ENCODE measurements at regions not wholly inside any gene's neighbourhood (a gene's known extent, or its start where the extent isn't known, plus 50 kb on each side); places are given as distances from the start of the nearest gene placed in this dataset.

GRCh38 chr10:45183174-45183573, 132.2 kb downstream of the OR13A1 start:
- no peak for TF ChIP-seq POLR2A (IDR thresholded peaks at IDR 0.05)
- TF ChIP-seq, protein P1, sequence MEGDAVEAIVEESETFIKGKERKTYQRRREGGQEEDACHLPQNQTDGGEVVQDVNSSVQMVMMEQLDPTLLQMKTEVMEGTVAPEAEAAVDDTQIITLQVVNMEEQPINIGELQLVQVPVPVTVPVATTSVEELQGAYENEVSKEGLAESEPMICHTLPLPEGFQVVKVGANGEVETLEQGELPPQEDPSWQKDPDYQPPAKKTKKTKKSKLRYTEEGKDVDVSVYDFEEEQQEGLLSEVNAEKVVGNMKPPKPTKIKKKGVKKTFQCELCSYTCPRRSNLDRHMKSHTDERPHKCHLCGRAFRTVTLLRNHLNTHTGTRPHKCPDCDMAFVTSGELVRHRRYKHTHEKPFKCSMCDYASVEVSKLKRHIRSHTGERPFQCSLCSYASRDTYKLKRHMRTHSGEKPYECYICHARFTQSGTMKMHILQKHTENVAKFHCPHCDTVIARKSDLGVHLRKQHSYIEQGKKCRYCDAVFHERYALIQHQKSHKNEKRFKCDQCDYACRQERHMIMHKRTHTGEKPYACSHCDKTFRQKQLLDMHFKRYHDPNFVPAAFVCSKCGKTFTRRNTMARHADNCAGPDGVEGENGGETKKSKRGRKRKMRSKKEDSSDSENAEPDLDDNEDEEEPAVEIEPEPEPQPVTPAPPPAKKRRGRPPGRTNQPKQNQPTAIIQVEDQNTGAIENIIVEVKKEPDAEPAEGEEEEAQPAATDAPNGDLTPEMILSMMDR (IDR thresholded peaks at IDR 0.05) = no peak

Measured in right lobe of liver (tissue), 4 donors.